Hepatocyte (in vitro differentiated cells): ENCODE measurements at regions not wholly inside any gene's neighbourhood (a gene's known extent, or its start where the extent isn't known, plus 50 kb on each side); places are given as distances from the start of the nearest gene placed in this dataset.
A peak's percentile ranks its signal among the peaks of the same experiment; 100 is the strongest.

ENCODE experiments used
- DNase-seq: peaks from one replicate; pipeline ENCODE4 v3.0.0-alpha.2; 2016; ENCODE audit warnings: low spot score
- H2AFZ ChIP-seq: fragments of 200-600 bp; sonication (generic); 2 replicates; pipeline ENCODE4 v1.6.0; 2016; ENCODE audit warnings: antibody characterized with exemption, mild to moderate bottlenecking
- H3K27ac ChIP-seq: fragments of 200-600 bp; sonication (generic); 2 replicates; pipeline ENCODE4 v1.5.1; 2016; ENCODE audit warnings: mild to moderate bottlenecking
- H3K27me3 ChIP-seq: fragments of 200-600 bp; sonication (generic); 2 replicates; pipeline ENCODE4 v1.6.1; 2016
- H3K36me3 ChIP-seq: fragments of 200-600 bp; sonication (generic); replicated peaks from 2 replicates; pipeline ENCODE4 v1.5.1; 2016; ENCODE audit warnings: low read depth; ENCODE audit not compliant: insufficient read depth
- H3K4me1 ChIP-seq: fragments of 200-600 bp; sonication (generic); 2 replicates; pipeline ENCODE4 v1.5.1; 2016; ENCODE audit warnings: mild to moderate bottlenecking, moderate library complexity; ENCODE audit not compliant: insufficient read depth
- H3K4me2 ChIP-seq: fragments of 200-600 bp; sonication (generic); 2 replicates; pipeline ENCODE4 v1.6.0; 2016
- H3K4me3 ChIP-seq: fragments of 200-600 bp; sonication (generic); 2 replicates; pipeline ENCODE4 v1.5.1; 2016; ENCODE audit warnings: mild to moderate bottlenecking
- H3K79me2 ChIP-seq: fragments of 200-600 bp; sonication (generic); 2 replicates; pipeline ENCODE4 v1.6.0; 2017; ENCODE audit warnings: mild to moderate bottlenecking
- H3K9me2 ChIP-seq: fragments of 200-600 bp; sonication (generic); replicated peaks from 2 replicates; pipeline ENCODE4 v1.6.0; 2017; ENCODE audit warnings: mild to moderate bottlenecking; ENCODE audit not compliant: insufficient read depth
- H3K9me3 ChIP-seq: fragments of 200-600 bp; sonication (generic); 2 replicates; pipeline ENCODE4 v1.5.1; 2016; ENCODE audit warnings: low read depth, mild to moderate bottlenecking
- H4K20me1 ChIP-seq: fragments of 200-600 bp; sonication (generic); 2 replicates; pipeline ENCODE4 v1.6.0; 2016; ENCODE audit warnings: mild to moderate bottlenecking; ENCODE audit not compliant: insufficient read depth, poor library complexity, severe bottlenecking
- EZH2 ChIP-seq: fragments of 200-600 bp; sonication (generic); IDR thresholded peaks from 2 replicates; pipeline ENCODE4 v1.6.1; 2016; ENCODE audit warnings: antibody characterized with exemption, mild to moderate bottlenecking, borderline replicate concordance
- EZH2phosphoT487 ChIP-seq: fragments of 200-600 bp; sonication (generic); IDR thresholded peaks from one replicate; pipeline ENCODE4 v1.6.1; 2018; ENCODE audit warnings: antibody characterized with exemption, mild to moderate bottlenecking, low read depth, moderate library complexity; ENCODE audit not compliant: unreplicated experiment, severe bottlenecking
- WGBS: methylation state at CpG from one replicate; pipeline ENCODE4 v1.1.6; 2016; ENCODE audit warnings: low lambda C conversion rate; ENCODE audit errors: missing lambda C conversion rate; 5-methylcytosine and 5-hydroxymethylcytosine counted together
- TF ChIP-seq, protein P1 (sequence below): fragments of 200-600 bp; sonication (generic); IDR thresholded peaks from 2 replicates; pipeline ENCODE4 v1.5.1; 2016; ENCODE audit warnings: antibody characterized with exemption, mild to moderate bottlenecking; ENCODE audit not compliant: poor library complexity

- Histone ChIP-seq H3K79me2 (no peaks in the 10 kb centered on the region), H3K4me2 (no peak overlapping the region), H3K4me3 (no peak overlapping the region), H2AFZ (no peak overlapping the region), H3K36me3 (no peaks in the 10 kb centered on the region), H3K9me2 (no peaks in the 10 kb centered on the region), H3K27me3 (no peaks in the 10 kb centered on the region), H3K4me1 (peaks cover 6% of the 10 kb centered on the region), H4K20me1 (no peaks in the 10 kb centered on the region), H3K27ac (peak overlapping the region; percentile 23), H3K9me3 (no peaks in the 10 kb centered on the region)
- 63% methylated on average over 10 of the region's 10 CpGs for WGBS
- TF ChIP-seq, protein P1, sequence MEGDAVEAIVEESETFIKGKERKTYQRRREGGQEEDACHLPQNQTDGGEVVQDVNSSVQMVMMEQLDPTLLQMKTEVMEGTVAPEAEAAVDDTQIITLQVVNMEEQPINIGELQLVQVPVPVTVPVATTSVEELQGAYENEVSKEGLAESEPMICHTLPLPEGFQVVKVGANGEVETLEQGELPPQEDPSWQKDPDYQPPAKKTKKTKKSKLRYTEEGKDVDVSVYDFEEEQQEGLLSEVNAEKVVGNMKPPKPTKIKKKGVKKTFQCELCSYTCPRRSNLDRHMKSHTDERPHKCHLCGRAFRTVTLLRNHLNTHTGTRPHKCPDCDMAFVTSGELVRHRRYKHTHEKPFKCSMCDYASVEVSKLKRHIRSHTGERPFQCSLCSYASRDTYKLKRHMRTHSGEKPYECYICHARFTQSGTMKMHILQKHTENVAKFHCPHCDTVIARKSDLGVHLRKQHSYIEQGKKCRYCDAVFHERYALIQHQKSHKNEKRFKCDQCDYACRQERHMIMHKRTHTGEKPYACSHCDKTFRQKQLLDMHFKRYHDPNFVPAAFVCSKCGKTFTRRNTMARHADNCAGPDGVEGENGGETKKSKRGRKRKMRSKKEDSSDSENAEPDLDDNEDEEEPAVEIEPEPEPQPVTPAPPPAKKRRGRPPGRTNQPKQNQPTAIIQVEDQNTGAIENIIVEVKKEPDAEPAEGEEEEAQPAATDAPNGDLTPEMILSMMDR, result no peak
- TF ChIP-seq EZH2phosphoT487, result no peak
- no peak for TF ChIP-seq EZH2
- DNase-seq, result no peak
Measured at GRCh38 chrX:69015564-69016292, 149.5 kb downstream of the PJA1 start.

- peaks cover 6% of the 10 kb centered on the region for H3K4me1 ChIP-seq
- H3K4me2 ChIP-seq, result no peak overlapping the region
- WGBS, result 80% methylated on average over 7 of the region's 7 CpGs
- H3K9me3 ChIP-seq, result no peaks in the 10 kb centered on the region
- no peak overlapping the region for H3K4me3 ChIP-seq
- no peak overlapping the region for H2AFZ ChIP-seq
- no peak overlapping the region for H3K27ac ChIP-seq
- no peaks in the 10 kb centered on the region for H3K9me2 ChIP-seq
- no peaks in the 10 kb centered on the region for H3K36me3 ChIP-seq
- no peak for DNase-seq
- no peaks in the 10 kb centered on the region for H4K20me1 ChIP-seq
- H3K79me2 ChIP-seq, result no peaks in the 10 kb centered on the region
- TF ChIP-seq, protein P1, result no peak
- TF ChIP-seq EZH2phosphoT487 (no peak), EZH2 (no peak)
- no peaks in the 10 kb centered on the region for H3K27me3 ChIP-seq
Measured at GRCh38 chrX:69015156-69015555, 150.1 kb downstream of the PJA1 start.

DNA sequence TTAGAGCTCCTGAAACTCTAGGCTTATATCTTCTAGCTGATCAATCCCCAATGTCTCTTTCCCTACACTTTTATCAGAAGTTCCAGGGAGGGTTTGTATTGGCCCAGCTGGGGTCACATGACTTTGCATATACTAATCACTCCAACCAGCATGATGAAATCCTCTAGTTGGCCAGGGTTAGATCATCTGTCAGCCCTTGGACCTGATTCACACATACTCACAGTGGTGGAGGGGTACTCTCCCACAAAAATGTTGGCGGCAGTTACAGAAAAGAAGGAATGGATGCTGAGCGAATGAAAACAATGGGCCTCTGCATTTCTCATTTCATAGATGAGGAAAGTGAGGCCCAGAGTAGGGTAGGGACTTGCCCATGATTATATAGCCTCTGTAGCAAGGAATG, 151.1 kb downstream of the PJA1 start:
- no peak overlapping the region for H3K4me2 ChIP-seq
- 86% methylated on average over 2 of the region's 2 CpGs for WGBS
- H3K9me3 ChIP-seq, result no peaks in the 10 kb centered on the region
- H3K27me3 ChIP-seq, result no peaks in the 10 kb centered on the region
- no peak for TF ChIP-seq EZH2
- TF ChIP-seq, protein P1, result no peak
- no peak for TF ChIP-seq EZH2phosphoT487
- H3K9me2 ChIP-seq, result no peaks in the 10 kb centered on the region
- H3K36me3 ChIP-seq, result no peaks in the 10 kb centered on the region
- no peak for DNase-seq
- H3K4me1 ChIP-seq, result peaks cover 6% of the 10 kb centered on the region
- no peak overlapping the region for H3K27ac ChIP-seq
- H3K79me2 ChIP-seq, result no peaks in the 10 kb centered on the region
- no peak overlapping the region for H2AFZ ChIP-seq
- no peaks in the 10 kb centered on the region for H4K20me1 ChIP-seq
- no peak overlapping the region for H3K4me3 ChIP-seq

DNA sequence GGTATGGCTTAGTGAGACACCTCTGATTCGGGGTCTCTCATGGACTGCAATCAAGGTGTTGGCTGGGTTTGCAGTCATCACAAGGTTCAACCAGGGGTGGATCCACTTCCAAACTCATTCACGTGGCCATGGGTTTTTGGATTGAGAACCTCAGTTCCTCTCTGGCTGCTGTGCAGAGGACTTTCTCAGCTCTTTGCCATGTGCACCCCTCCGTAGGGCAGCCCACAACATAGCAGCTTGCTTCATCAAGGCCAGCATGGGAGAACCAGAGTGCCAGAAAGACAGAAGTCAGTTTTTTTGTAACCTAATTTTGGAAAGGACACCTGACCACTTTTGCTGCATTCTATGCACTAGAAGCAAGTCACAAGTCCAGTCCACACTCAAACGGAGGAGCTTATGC, 154.9 kb downstream of the PJA1 start:
- Histone ChIP-seq H3K36me3 (no peaks in the 10 kb centered on the region), H3K79me2 (no peaks in the 10 kb centered on the region), H3K27me3 (no peaks in the 10 kb centered on the region), H3K9me3 (no peaks in the 10 kb centered on the region), H3K27ac (no peak overlapping the region), H3K4me1 (no peaks in the 10 kb centered on the region), H3K4me3 (no peak overlapping the region), H2AFZ (no peak overlapping the region), H3K4me2 (no peak overlapping the region), H3K9me2 (no peaks in the 10 kb centered on the region), H4K20me1 (no peaks in the 10 kb centered on the region)
- 61% methylated on average over 4 of the region's 4 CpGs for WGBS
- DNase-seq, result no peak
- TF ChIP-seq EZH2 (no peak), EZH2phosphoT487 (no peak)
- TF ChIP-seq, protein P1, result no peak
